IPS-18c (cell line): ENCODE measurements at regions not wholly inside any gene's neighbourhood (a gene's known extent, or its start where the extent isn't known, plus 50 kb on each side); places are given as distances from the start of the nearest gene placed in this dataset.
"Not testable (repeated sequence)": the region's sequence is repeated elsewhere in the genome, so short reads cannot be mapped to it uniquely, and the experiment has no call there.

ENCODE experiments used
- H3K4me3 ChIP-seq: 2 replicates; pipeline ENCODE4 v1.7.0; 2013; ENCODE audit warnings: low read depth, mild to moderate bottlenecking, low read length, moderate library complexity; ENCODE audit not compliant: insufficient read depth
- H3K9me3 ChIP-seq: one replicate; pipeline ENCODE4 v1.6.1; 2013; ENCODE audit warnings: mild to moderate bottlenecking, low read length, moderate library complexity; ENCODE audit not compliant: control insufficient read depth, insufficient read depth

DNA sequence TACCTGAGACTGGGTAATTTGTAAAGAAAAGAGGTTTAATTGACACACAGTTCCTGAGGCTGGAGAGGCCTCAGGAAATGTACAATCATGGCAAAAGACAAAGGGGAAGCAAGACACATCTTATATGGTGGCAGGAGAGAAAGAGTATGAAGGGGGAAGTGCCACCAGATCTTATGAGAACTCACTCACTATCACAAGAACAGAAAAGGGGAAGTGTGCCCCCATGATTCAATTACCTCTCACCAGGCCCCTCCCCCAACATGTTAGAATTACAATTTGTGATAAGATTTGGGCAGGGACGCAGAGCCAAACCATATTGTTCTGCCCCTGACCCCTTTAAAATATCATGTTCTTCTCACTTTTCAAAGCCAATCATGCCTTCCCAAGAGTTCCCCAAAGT is 744.2 kb upstream of the CDH18 start:
- not testable (repeated sequence) for H3K4me3 ChIP-seq, H3K9me3 ChIP-seq

DNA sequence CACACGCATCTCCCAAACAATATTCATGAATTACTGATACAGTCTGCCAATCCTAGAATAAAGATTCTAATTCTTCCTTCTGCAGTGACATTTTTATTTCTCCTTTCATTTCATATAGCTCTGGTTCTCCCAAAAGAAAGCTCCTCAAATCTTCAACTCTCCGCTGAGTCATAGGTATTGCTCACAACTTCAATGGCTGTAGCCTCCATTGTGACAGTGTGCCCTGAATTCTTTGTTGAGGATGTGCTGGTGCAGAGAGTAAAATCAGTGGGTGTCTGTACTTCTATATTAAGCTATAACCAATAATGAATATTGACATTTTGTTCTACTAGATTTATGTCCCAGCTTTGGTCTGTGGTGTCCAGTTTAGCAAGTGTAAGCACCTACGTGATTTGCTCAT is 733.3 kb upstream of the CDH18 start:
- H3K4me3 ChIP-seq, H3K9me3 ChIP-seq: not testable (repeated sequence)

DNA sequence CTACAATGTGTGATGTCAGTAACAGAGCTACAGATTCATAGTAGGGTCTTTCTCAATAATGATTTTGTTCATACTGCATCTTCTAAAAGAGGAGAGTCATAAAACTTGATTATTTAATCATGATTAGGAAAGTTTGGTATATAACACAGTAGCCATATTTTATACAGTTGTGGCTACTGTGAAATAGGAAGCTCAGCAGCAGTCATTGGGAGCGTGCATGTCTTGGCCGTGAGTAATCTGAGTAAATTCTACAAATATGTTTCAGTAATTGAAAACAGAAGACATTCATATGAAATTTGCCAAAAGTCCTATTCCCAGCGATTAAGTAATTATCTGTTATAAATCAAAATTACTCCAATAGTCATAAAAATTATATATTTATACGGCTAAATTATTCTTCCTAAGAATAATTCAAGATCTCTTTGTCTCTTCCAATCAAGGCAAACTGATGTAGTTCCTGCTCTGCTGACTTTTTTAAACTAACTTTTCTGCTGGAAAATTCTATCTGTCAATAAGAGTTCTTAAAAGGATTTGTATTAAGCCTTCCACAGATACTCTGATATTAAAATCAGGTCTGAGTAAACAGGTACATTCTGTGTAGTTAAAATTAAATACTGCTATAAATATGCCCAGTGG is 723.6 kb upstream of the CDH18 start:
- H3K4me3 ChIP-seq, result not testable (repeated sequence)

DNA sequence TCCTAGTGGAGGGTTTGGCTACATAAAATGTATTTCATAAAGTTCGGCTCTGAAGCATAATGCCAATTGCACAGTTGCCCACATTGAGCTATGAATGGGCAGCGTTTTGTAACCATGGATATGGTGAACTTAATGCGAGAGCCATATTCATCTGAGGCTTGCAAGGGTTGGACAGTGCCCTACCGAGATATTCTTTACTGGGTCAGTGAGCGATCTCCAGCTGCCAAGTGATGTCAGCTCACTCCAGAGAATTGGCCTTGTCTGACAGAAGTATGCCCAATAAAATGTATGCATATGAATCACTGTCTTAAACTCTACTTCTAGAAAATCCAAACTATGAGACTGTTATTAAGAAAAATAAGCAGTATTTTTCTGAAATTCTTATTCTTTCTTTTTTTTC is 719.6 kb upstream of the CDH18 start:
- H3K9me3 ChIP-seq, H3K4me3 ChIP-seq: not testable (repeated sequence)

More for the DNA sequence above, 723.6 kb upstream of the CDH18 start:
- H3K9me3 ChIP-seq, result not testable (repeated sequence)

DNA sequence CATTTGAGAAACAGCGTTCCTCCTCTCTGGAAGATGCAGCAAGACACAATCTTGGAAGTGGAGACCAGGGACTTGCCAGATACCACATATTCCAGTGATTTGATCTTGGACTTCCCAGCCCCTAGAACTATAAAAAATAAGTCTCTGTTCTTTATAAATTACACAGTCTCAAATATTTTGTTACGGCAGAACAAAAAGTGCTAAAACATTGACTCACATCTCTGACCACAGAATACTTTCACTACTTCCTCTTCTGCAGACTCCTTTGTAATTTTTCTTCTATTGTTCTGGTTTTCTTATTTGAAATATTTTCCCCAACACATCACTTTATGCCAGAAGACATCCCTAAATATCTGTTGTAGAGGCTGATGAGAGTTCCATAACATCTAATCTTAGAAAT is 706.1 kb upstream of the CDH18 start:
- H3K4me3 ChIP-seq, result no peak overlapping the region
- no peaks in the 10 kb centered on the region for H3K9me3 ChIP-seq

DNA sequence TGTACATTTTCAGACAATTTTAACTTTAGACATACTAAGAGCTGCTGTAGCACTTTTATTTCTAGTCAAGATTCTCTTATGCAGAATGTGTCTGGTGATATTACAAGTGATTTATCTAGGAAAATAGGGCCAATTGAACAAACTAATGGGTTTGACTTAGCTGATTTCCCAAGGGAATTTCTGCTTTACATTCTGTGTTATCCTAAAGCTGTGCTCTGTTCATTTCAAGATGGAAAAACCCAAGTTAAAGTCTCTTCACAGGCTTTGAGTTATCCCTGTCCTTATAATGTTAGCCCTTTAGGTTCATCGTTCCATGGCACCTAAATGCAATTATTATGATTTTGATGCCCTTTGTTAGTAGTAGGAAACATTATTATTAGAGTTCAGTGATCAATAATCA is 704.9 kb upstream of the CDH18 start:
- no peak overlapping the region for H3K4me3 ChIP-seq
- no peaks in the 10 kb centered on the region for H3K9me3 ChIP-seq

DNA sequence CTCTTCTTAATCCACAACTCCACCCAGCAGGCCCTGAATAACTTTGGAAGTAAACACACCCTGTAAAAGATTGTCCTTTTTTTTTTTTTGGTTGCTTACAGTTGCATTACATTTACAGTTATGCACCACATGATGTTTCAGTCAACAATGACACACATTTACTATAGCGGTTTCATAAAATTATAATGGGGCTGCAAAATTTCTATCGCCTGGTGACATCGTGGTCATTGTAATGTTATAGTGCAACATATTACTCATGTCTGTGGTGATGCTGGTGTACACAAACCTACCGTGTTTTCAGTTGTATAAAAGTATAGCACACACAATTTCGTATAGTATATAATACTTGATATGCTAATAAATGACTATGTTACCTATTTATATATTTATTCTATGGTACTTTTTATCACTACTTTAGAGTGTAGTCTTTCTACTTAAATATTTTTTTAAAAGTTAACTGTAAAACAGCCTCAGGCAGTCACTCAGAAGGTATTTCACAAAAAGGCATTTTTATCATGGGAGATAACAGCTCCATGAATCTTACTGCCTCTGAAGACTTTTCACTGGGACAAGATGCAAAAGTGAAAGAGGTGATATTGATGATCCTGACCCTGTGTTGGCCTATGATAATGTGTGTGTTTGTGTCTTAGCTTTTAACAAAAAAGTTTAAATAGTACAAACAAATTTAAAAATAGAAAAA is 695.4 kb upstream of the CDH18 start:
- Histone ChIP-seq H3K4me3 (no peak overlapping the region), H3K9me3 (no peaks in the 10 kb centered on the region)

DNA sequence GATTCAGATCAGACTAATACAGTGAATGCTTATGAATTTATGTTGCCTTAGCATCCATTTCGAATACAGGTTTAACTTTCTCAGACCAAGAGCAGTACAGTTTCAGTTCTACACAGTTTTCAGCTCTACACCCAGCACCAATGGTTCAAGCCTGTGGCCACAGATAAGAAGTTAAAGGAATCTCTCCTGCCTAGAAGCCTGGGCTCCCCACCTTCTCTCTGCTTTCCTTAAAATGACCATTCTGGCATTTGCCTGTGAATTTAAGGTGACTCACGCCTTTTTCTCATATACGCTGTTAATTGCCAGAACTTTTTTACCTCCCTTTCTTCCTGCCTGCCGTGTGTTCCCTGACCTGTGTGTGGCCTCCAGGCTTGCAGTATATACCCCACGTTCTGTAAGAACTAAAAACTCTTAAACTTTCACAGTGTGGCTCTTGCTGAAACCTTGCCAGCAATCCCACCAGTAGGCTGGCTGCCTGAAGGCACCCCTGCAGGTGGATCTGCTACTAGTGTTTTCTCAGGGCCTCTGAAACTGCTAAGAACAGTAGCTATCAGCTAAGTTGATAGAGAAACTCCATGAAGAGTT is 692.8 kb upstream of the CDH18 start:
- H3K4me3 ChIP-seq, result no peak overlapping the region
- H3K9me3 ChIP-seq, result no peaks in the 10 kb centered on the region

DNA sequence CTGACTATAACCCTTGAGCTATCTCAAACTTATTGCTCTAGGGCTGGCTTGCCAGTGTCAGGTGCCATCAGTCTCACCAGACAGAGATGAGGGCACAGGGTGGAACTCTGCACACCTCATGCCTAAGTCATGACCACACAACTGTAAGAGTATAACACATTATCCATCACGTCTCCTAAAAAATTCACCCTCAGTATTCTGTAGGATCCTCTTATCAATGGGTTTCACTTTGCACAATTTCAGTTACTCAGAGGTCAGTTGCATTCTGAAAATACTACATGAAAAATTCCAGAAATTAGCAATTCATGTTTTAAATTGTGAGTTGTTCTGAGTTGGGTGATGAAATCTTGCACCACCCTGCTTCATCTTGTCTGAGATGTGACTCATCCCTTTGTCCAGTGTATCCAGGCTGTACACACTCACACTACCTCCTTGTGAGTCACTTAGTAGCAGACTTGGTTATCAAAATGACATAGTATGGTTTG is 690.9 kb upstream of the CDH18 start:
- Histone ChIP-seq H3K4me3 (no peak overlapping the region), H3K9me3 (no peaks in the 10 kb centered on the region)

DNA sequence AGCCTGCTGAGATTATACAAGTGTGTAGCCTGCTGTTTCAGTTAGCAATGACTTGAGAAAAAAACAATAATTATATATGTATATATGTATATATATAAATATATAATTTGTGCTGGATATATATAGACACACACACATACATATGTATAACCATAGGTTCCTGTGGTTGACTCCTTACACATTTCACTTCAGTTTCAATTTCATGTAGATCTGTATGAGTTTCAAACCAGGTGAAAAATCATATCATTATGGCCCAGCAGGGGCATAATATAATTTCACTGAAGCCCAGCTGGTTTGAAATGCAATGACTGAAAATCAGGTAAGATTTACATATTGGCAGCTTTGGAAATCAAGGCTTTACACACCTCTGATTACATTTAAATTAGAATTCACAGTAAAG is 690.4 kb upstream of the CDH18 start:
- no peak overlapping the region for H3K4me3 ChIP-seq

DNA sequence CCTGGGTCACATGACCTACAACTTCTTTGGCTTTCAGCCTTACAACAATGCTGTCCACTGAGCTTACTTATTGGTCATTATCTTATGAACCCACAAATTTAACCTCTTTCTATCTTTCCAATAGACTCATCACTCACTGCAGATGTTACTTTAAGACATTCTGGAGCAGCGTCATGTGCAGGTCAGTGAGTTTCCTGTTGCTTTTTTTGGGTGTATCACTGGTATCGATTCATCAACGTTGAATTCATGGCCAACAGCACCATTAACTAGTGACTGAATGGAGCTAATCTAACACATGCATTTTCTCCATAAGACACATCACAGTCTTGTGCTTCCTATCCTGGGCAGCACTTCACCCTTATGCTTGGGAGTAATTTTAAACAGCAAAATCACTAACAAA is 672.6 kb upstream of the CDH18 start:
- Histone ChIP-seq H3K4me3 (no peak overlapping the region), H3K9me3 (no peaks in the 10 kb centered on the region)

More for the DNA sequence above, 690.4 kb upstream of the CDH18 start:
- no peaks in the 10 kb centered on the region for H3K9me3 ChIP-seq

DNA sequence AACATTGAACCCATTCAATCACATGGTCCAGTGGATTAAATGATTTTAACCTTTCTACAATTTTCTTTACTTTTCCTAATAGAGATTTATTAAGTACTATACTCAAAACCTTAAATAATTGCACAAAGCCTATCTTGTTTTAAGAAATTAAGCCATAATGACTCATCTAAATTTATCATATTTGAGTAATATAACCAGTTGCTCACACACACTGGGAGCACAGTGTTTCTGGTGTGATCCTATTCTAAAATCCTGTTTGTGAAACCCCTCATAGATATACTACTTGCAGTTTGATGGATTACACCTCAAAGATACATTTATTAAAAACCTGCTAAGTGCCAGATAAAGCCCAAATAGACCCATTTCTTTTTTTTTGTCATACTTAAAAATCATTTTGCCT is 668.3 kb upstream of the CDH18 start:
- H3K4me3 ChIP-seq, result no peak overlapping the region
- no peaks in the 10 kb centered on the region for H3K9me3 ChIP-seq

DNA sequence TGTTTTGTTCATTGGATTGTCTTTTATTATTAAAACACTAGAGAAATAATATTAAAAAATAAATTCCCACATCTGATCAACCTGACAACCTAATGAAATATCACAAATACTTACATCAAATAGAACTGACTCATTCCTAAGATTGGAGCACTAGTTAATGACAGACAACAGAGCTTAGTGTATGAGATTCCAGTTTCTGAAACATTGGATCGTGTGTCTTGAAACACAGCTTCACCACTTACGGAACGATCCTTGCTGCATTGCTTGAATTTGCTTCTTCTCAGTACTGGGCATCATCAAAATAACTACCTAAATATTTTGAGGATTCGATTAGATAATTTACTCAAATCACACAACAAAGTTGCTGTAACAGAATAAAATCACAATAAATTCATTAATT is 667.2 kb upstream of the CDH18 start:
- Histone ChIP-seq H3K4me3 (no peak overlapping the region), H3K9me3 (no peaks in the 10 kb centered on the region)

DNA sequence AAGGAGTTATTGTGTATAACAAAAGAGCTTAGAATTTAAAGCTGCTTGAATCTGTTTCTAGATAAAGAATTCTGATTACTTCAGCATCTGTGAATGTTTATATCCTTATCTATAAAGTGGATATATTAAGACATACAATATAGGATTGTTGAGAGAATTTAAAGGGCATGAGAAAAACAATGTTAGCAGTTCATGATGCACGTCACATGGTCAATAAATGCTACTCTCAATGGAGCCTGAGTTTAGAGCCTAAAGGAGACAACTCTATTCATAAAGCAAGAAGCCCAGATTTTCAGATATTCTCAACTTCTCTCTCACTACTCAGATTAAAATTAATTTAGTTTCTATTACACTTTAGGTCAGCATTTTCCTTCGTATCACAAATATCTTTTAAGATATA is 666.7 kb upstream of the CDH18 start:
- Histone ChIP-seq H3K9me3 (no peaks in the 10 kb centered on the region), H3K4me3 (no peak overlapping the region)

DNA sequence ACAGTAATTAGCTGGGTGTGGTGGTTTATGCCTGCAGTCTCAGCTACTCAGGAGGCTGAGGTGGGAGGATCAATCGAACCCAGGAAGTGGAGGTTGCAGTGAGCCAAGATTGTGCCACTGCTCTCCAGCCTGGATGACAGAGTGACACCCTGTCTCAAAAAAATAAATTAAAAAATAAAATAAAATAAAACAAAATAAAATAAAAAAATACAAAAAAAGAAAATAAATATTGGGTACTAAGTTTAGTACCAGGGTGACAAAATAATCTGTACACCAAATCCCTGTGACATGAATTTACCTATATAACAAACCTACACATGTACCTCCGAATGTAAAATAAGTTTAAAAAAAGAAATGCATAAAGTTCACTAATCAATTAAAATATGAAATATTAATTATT is 666.0 kb upstream of the CDH18 start:
- Histone ChIP-seq H3K4me3 (no peak overlapping the region), H3K9me3 (no peaks in the 10 kb centered on the region)

DNA sequence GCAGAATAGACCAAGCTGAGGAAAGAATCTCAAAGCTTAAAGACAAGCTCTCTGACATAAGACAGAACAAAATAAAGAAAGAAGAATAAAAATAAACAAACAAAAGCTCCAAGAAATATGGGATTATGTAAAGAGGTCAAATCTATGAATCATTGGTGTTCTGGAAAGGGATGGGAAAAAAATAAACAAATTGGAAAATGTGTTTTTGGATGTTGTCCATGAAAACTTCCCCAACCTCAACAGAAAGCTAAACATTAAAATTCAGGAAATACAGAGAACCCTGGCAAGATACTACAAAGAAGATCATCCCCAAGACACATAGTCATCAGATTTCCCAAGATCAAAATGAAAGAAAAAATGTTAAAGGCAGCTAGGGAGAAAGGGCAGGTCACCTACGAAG is 662.0 kb upstream of the CDH18 start:
- H3K4me3 ChIP-seq, result no peak overlapping the region
- peaks cover 2% of the 10 kb centered on the region for H3K9me3 ChIP-seq

DNA sequence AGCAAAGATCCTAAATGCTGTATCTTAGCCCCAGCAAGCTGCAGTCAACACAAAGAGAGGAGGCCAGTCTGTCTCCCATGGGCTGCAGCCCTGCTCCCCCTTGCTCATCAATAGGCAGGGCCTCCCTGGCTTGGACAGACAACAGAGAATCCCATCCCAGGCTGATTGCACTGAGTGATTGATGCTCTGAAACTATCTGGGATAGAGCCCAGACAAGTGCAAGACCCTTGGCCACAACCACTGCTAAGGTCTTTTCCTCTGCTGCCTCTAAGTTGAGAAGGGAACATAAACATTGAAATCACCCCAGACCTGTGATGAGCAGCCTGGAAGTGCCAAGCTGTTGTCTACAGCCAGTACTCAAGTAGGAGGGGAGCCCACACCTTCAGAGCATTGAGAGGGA is 661.0 kb upstream of the CDH18 start:
- no peak overlapping the region for H3K4me3 ChIP-seq
- H3K9me3 ChIP-seq, result peaks cover 2% of the 10 kb centered on the region

DNA sequence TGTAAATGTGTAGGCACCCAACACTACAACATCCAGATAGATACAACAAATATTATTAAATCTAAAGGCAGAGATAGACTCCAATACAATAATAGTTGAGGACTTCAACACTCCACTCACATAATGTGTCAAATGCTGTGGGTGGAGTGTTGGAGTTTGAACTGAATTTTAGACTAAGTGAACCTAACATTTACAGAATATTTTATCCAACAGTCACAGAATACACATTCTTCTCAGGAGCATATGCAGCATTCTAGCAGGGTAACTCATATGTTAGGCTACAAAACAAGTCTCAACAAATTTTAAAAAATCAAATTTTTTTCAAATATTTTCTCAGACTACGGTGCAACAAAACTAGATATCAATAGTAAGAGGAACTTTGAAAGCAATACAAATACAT is 648.7 kb upstream of the CDH18 start:
- Histone ChIP-seq H3K9me3 (no peaks in the 10 kb centered on the region), H3K4me3 (no peak overlapping the region)
